ENCODE measurements at regions not wholly inside any gene's neighbourhood (a gene's known extent, or its start where the extent isn't known, plus 50 kb on each side); places are given as distances from the start of the nearest gene placed in this dataset.
"Not testable (repeated sequence)": the region's sequence is repeated elsewhere in the genome, so short reads cannot be mapped to it uniquely, and the experiment has no call there.

DNA sequence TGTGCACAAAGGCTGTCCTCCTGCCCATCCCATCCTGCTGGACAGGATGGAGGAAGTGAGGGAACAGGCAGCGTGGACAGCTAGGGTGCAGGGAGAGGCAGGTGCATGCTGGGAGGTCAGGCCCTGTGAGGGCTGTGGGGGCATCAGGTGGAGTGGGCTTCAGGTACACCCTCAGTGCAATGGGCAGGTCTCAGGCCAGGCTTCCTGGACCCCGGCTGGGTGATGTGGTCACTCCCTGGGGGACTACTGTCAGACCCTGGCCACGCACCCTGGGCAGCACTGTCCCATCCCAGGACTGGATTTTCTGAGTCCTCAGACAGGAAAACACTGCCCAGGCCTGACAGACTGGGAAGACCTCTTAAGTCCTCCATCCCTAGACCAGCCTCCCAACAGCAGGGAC is 239.9 kb downstream of the POTED start:
- TF ChIP-seq, protein P1, sequence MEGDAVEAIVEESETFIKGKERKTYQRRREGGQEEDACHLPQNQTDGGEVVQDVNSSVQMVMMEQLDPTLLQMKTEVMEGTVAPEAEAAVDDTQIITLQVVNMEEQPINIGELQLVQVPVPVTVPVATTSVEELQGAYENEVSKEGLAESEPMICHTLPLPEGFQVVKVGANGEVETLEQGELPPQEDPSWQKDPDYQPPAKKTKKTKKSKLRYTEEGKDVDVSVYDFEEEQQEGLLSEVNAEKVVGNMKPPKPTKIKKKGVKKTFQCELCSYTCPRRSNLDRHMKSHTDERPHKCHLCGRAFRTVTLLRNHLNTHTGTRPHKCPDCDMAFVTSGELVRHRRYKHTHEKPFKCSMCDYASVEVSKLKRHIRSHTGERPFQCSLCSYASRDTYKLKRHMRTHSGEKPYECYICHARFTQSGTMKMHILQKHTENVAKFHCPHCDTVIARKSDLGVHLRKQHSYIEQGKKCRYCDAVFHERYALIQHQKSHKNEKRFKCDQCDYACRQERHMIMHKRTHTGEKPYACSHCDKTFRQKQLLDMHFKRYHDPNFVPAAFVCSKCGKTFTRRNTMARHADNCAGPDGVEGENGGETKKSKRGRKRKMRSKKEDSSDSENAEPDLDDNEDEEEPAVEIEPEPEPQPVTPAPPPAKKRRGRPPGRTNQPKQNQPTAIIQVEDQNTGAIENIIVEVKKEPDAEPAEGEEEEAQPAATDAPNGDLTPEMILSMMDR (conservative IDR thresholded peaks at IDR 0.05), result not testable (repeated sequence)
- TF ChIP-seq ZFX (IDR thresholded peaks at IDR 0.05), result not testable (repeated sequence)

Data from C4-2B (cell line).